GM19351 (cell line): ENCODE measurements at regions not wholly inside any gene's neighbourhood (a gene's known extent, or its start where the extent isn't known, plus 50 kb on each side); places are given as distances from the start of the nearest gene placed in this dataset.

Experiments used
- ATAC-seq: cut with Tn5 transposase; IDR thresholded peaks from one replicate; pipeline ENCODE4 v1.9.1; 2021; ENCODE audit warnings: mild to moderate bottlenecking, moderate library complexity; ENCODE audit not compliant: unreplicated experiment

DNA sequence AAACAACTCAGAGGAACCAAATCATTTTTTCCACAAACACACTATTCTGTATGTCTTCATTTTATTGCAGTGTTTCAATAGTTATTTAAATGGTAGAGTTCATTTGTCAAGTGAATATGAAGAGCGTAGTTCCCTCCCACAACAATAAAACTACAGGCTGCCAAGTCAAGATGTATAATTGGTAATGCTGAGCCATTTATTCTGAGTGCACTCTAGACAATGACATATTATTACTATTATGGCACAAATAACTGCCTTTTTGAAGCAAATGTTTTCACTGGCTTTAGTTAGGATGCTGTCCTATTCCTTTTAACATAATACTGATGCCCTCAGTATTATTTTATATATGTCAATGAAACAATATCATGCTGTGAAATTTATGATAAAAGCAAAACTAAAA lies 102.7 kb upstream of the PCDH15 start:
- ATAC-seq: no peak

DNA sequence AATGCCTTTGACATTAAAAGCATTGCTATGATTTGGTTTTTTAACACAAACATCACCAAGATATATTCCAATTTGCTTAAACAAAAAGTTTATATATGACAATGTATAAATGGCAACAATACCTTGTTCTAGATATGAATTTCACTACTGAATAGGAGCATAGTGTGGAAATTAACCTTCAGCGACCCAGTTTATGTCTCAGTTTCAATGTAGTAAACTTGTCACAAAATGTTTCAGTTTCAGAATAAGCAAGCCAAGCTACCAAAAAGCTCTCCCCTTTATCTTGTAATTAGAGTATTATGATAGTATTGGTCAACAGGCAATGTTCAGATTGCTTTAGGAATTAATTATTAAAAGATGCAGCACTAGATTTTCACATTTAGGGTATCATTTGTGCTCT lies 99.6 kb upstream of the PCDH15 start:
- no peak for ATAC-seq

DNA sequence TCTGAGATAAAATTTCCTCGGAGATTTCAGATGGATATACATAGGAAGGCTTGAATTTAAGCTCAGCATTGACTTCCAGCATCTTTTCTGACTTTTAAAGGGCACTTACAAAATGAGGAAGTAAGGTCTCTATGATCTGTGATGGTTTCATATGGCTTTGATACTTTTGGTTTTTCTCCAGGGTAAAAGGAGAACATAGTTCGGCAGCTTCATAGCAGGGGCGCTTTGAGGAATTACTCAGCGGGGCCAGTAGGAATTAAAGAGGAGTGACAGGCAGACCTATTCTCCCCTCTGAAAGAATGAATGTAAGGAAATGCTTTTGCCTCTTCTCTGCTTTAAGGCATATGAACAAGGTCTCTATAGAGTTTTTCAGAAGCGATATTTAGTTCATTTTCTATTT lies 80.0 kb upstream of the PCDH15 start:
- ATAC-seq: no peak

DNA sequence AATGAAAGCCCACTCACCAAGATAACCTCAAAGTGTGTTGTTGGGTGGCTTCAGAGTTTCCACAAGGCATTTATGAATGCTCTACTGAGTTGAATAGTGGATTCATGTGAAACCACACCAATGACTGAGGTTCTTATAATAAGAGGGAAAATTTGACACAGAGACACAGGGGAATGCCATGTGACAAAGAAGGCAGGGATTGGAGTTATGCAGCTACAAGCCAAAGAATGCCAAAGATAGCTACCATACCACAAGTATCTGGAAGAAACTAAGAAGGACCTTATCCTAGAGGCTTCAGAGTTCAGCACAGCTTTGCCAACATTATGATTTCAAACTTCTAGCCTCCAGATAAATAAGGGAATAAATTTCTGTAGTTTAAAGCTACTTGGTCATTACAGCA lies 68.0 kb upstream of the PCDH15 start:
- ATAC-seq: no peak

DNA sequence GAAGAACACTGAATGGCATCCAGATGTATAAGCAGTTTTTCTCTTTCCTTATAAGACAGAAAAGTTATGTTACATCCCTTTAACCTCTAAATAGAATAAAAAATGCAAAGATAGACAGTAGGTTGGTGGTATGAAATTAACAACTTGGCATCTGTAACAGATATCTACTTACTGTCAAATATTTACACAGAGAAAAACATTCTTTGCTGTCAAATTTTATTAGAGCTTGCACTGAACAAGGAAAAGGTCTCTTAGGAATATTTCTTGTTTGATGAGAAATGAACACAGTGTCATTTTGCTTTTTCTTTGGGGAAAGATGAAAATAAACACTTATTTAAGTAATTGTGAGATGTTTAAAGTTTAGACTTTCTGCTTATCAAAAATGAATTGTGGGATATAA lies 65.6 kb upstream of the PCDH15 start:
- no peak for ATAC-seq

DNA sequence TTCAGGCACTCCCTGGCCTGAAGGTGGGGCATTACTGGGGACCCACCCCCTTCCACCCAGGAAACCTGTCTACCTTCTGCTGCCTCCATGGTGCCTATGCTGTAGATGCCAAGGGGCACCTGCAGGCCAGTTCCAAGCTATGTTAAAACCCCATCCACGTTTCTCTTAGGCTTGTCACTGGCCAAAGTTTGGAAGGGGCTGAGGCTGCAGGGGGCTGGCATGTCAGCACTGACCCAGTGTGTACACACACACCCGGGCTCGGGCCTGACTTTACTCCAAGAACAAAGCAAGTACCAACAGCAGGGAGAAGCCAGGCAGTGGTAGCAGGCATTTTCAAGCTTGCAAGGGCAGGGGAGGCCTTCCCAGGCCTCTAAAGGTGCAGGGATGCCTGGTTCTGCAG lies 53.8 kb upstream of the PCDH15 start:
- ATAC-seq: no peak

DNA sequence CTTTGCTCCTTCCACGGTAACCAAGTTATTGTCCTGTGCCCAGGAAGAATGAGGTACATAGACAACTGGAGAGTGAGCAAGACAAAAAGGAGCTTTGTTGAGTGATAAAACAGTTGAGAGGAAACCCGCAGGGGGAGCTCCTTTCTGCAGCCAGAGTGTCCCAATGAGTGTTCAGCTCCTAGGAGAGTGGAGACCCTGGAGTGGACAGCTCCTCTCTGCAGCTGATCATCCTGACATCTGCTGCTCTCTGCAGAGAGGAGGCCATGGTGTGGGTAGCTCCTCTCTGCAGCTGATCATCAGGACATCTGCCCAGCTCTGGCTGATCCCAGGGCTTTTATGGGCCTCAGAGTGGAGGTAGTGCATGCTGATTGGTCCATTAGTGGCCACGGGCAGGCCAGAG lies 53.4 kb upstream of the PCDH15 start:
- no peak for ATAC-seq

DNA sequence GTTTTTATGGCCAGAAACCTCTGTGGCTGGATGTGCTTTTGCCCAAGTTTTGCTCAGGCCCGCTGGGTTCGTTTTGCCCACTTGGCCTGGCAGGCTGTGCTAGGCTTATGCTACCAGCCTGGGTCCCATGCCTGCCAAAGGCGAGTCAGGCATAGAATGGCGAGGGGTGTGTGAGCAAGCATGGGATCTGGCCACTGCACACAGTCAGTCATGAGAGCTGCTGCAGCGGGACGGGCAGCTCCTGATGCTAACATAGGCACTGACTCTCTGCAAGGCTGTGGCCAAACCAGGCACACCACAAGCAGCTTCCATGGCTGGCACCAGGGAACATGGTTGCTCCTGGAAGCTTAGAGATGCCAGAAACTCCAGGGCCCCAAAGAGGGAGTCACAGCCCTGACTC lies 52.9 kb upstream of the PCDH15 start:
- ATAC-seq: no peak
